WTC11 (cell line): ENCODE measurements at regions not wholly inside any gene's neighbourhood (a gene's known extent, or its start where the extent isn't known, plus 50 kb on each side); places are given as distances from the start of the nearest gene placed in this dataset.

Source experiments
- ATAC-seq: fragments of 200-7000 bp; cut with Tn5 transposase; 2 replicates; pipeline ENCODE4 v1.10.0; 2021; ENCODE audit warnings: mild to moderate bottlenecking, moderate library complexity
- CTCF ChIA-PET: fragments of 300-600 bp; sonication (Branson Sonifier 250); formaldehyde crosslinking; loops from one replicate; lab custom pipeline; 2021; ENCODE audit warnings: antibody characterized with exemption; lab: Charles Lee
- POLR2A ChIA-PET: fragments of 350-600 bp; sonication (Branson Sonifier 250); formaldehyde crosslinking; loops from one replicate; lab custom pipeline; 2021; ENCODE audit warnings: antibody characterized with exemption; lab: Charles Lee
- DNase-seq: peaks from one replicate; pipeline ENCODE4 v3.0.0; 2021; ENCODE audit warnings: low spot score
- H3K27ac Mint-ChIP-seq: 2 replicates; pipeline ENCODE4 v1.8.0; 2021; ENCODE audit warnings: mixed read lengths
- H3K27me3 Mint-ChIP-seq: 2 replicates; pipeline ENCODE4 v1.8.0; 2021; ENCODE audit warnings: low read depth, mild to moderate bottlenecking, moderate library complexity, mixed read lengths
- H3K36me3 Mint-ChIP-seq: 2 replicates; pipeline ENCODE4 v1.8.0; 2021; ENCODE audit warnings: mixed read lengths
- H3K4me1 Mint-ChIP-seq: 2 replicates; pipeline ENCODE4 v1.8.0; 2022; ENCODE audit warnings: mixed read lengths
- H3K4me3 Mint-ChIP-seq: 2 replicates; pipeline ENCODE4 v1.8.0; 2021; ENCODE audit warnings: mild to moderate bottlenecking, moderate library complexity, mixed read lengths
- H3K9me3 Mint-ChIP-seq: 2 replicates; pipeline ENCODE4 v1.8.0; 2021; ENCODE audit warnings: mixed read lengths
- CBFB ChIP-seq: sonication (generic); formaldehyde crosslinking; IDR thresholded peaks from 2 replicates; pipeline ENCODE4 v1.8.1; 2022; ENCODE audit warnings: mild to moderate bottlenecking, low read depth, missing genetic modification reagents
- CDX4 ChIP-seq: fragments of 250-450 bp; sonication (Bioruptor Pico); IDR thresholded peaks from 2 replicates; pipeline ENCODE4 v1.9.0; 2021; ENCODE audit warnings: moderate library complexity, mild to moderate bottlenecking, inconsistent platforms, borderline replicate concordance
- CREB1 ChIP-seq: sonication (generic); formaldehyde crosslinking; IDR thresholded peaks from 2 replicates; pipeline ENCODE4 v1.8.0; 2023; ENCODE audit warnings: mild to moderate bottlenecking, missing genetic modification reagents
- CTCF ChIP-seq: fragments of 200-600 bp; IDR thresholded peaks from 2 replicates; pipeline ENCODE4 v1.8.0; 2022; ENCODE audit warnings: antibody characterized with exemption
- EMX1 ChIP-seq: fragments of 250-450 bp; sonication (Bioruptor Pico); IDR thresholded peaks from 2 replicates; pipeline ENCODE4 v1.8.0; 2021; ENCODE audit warnings: mild to moderate bottlenecking
- ESRRA ChIP-seq: sonication (generic); formaldehyde crosslinking; IDR thresholded peaks from 2 replicates; pipeline ENCODE4 v1.8.1; 2022; ENCODE audit warnings: mild to moderate bottlenecking, missing genetic modification reagents, borderline replicate concordance
- FOXK1 ChIP-seq: sonication (generic); formaldehyde crosslinking; IDR thresholded peaks from 2 replicates; pipeline ENCODE4 v1.8.0; 2022; ENCODE audit warnings: mild to moderate bottlenecking, moderate library complexity, missing genetic modification reagents
- IRF2 ChIP-seq: sonication (generic); formaldehyde crosslinking; IDR thresholded peaks from 2 replicates; pipeline ENCODE4 v1.8.0; 2022; ENCODE audit warnings: low read depth, missing genetic modification reagents, borderline replicate concordance
- JUN ChIP-seq: sonication (generic); formaldehyde crosslinking; IDR thresholded peaks from 2 replicates; pipeline ENCODE4 v1.8.0; 2023; ENCODE audit warnings: mild to moderate bottlenecking, missing genetic modification reagents
- MXD4 ChIP-seq: fragments of 250-450 bp; sonication (Bioruptor Pico); IDR thresholded peaks from 2 replicates; pipeline ENCODE4 v1.8.0; 2021; ENCODE audit warnings: mild to moderate bottlenecking, moderate library complexity, borderline replicate concordance
- NFE2L1 ChIP-seq: sonication (generic); formaldehyde crosslinking; IDR thresholded peaks from 2 replicates; pipeline ENCODE4 v1.8.1; 2023; ENCODE audit warnings: missing genetic modification reagents
- NR2C2 ChIP-seq: sonication (generic); formaldehyde crosslinking; IDR thresholded peaks from 2 replicates; pipeline ENCODE4 v1.8.0; 2022; ENCODE audit warnings: mild to moderate bottlenecking, missing genetic modification reagents
- PREB ChIP-seq: sonication (generic); formaldehyde crosslinking; IDR thresholded peaks from 2 replicates; pipeline ENCODE4 v1.8.1; 2022; ENCODE audit warnings: mild to moderate bottlenecking, missing genetic modification reagents, moderate library complexity, borderline replicate concordance
- RELA ChIP-seq: sonication (generic); formaldehyde crosslinking; IDR thresholded peaks from 2 replicates; pipeline ENCODE4 v1.8.1; 2022; ENCODE audit warnings: missing genetic modification reagents, mild to moderate bottlenecking, borderline replicate concordance
- SMAD3 ChIP-seq: sonication (generic); formaldehyde crosslinking; IDR thresholded peaks from 2 replicates; pipeline ENCODE4 v1.8.0; 2022; ENCODE audit warnings: missing genetic modification reagents, mild to moderate bottlenecking, borderline replicate concordance
- USF2 ChIP-seq: sonication (generic); formaldehyde crosslinking; IDR thresholded peaks from 2 replicates; pipeline ENCODE4 v1.8.1; 2023; ENCODE audit warnings: mild to moderate bottlenecking, missing genetic modification reagents, moderate library complexity
- ZBTB43 ChIP-seq: sonication (generic); formaldehyde crosslinking; IDR thresholded peaks from 2 replicates; pipeline ENCODE4 v1.8.1; 2023; ENCODE audit warnings: mild to moderate bottlenecking, missing genetic modification reagents
- ZNF121 ChIP-seq: sonication (generic); formaldehyde crosslinking; IDR thresholded peaks from 2 replicates; pipeline ENCODE4 v1.8.0; 2023; ENCODE audit warnings: missing genetic modification reagents
- ZNF263 ChIP-seq: sonication (generic); formaldehyde crosslinking; IDR thresholded peaks from 2 replicates; pipeline ENCODE4 v1.8.1; 2022; ENCODE audit warnings: low read depth, mild to moderate bottlenecking, moderate library complexity, missing genetic modification reagents
- ZNF317 ChIP-seq: sonication (generic); formaldehyde crosslinking; IDR thresholded peaks from 2 replicates; pipeline ENCODE4 v1.8.1; 2023; ENCODE audit warnings: low read depth, mild to moderate bottlenecking, moderate library complexity, missing genetic modification reagents, borderline replicate concordance
- ZNF423 ChIP-seq: fragments of 250-450 bp; sonication (Bioruptor Pico); IDR thresholded peaks from 2 replicates; pipeline ENCODE4 v2.1.2; 2022; ENCODE audit warnings: mild to moderate bottlenecking, moderate library complexity

GRCh38 chr5:60546207-60546606 is 153.8 kb downstream of the DEPDC1B start:
- ChIA-PET POLR2A (no interaction called here), CTCF (no interaction called here)
- Mint-ChIP-seq H3K4me3 (no peak overlapping the region), H3K9me3 (no peaks in the 10 kb centered on the region), H3K27ac (no peak overlapping the region), H3K4me1 (peaks cover 11% of the 10 kb centered on the region), H3K27me3 (no peaks in the 10 kb centered on the region), H3K36me3 (no peaks in the 10 kb centered on the region)
- DNase-seq (no peak), ATAC-seq (no peak)
- TF ChIP-seq ZNF263 (CRISPR knock-in tag) (no peak), PREB (CRISPR knock-in tag) (no peak), ZNF121 (no peak), CREB1 (CRISPR knock-in tag) (no peak), IRF2 (CRISPR knock-in tag) (no peak), ZBTB43 (CRISPR knock-in tag) (no peak), ESRRA (CRISPR knock-in tag) (no peak)

GRCh38 chr5:60545551-60545950 is 154.4 kb downstream of the DEPDC1B start:
- Mint-ChIP-seq H3K4me3 (no peak overlapping the region), H3K9me3 (no peaks in the 10 kb centered on the region), H3K36me3 (no peaks in the 10 kb centered on the region), H3K27me3 (no peaks in the 10 kb centered on the region), H3K4me1 (peaks cover 18% of the 10 kb centered on the region)
- ATAC-seq = no peak
- CTCF ChIA-PET = no interaction called here
- POLR2A ChIA-PET = no interaction called here
- no peak for DNase-seq
- TF ChIP-seq ZNF317 (CRISPR knock-in tag) = no peak
- TF ChIP-seq CBFB (CRISPR knock-in tag) = no peak
- no peak for TF ChIP-seq ZNF423 (CRISPR knock-in tag)
- no peak for TF ChIP-seq NR2C2 (CRISPR knock-in tag)
- no peak for TF ChIP-seq CDX4 (CRISPR knock-in tag)
- TF ChIP-seq EMX1 = no peak
- TF ChIP-seq JUN (CRISPR knock-in tag) = no peak
- TF ChIP-seq CTCF = no peak
- no peak for TF ChIP-seq FOXK1 (CRISPR knock-in tag)
- no peak for TF ChIP-seq NFE2L1 (CRISPR knock-in tag)
- TF ChIP-seq MXD4 = no peak
- TF ChIP-seq, all 79 proteins: peak for 0
- H3K27ac Mint-ChIP-seq = no peak overlapping the region

- H3K36me3 Mint-ChIP-seq = no peaks in the 10 kb centered on the region
Measured at GRCh38 chr5:60544142-60544541, 155.8 kb downstream of the DEPDC1B start.

More at GRCh38 chr5:60544142-60544541, 155.8 kb downstream of the DEPDC1B start:
- TF ChIP-seq USF2 (CRISPR knock-in tag) = no peak
- no peak for TF ChIP-seq RELA
- TF ChIP-seq SMAD3 (CRISPR knock-in tag) = no peak
- no peak for TF ChIP-seq ZNF317 (CRISPR knock-in tag)
- TF ChIP-seq, all 79 proteins: peak for 0
- ATAC-seq (no peak), DNase-seq (no peak)
- no peaks in the 10 kb centered on the region for H3K9me3 Mint-ChIP-seq
- no peak overlapping the region for H3K27ac Mint-ChIP-seq
- peaks cover 24% of the 10 kb centered on the region for H3K4me1 Mint-ChIP-seq
- H3K27me3 Mint-ChIP-seq = no peaks in the 10 kb centered on the region
- CTCF ChIA-PET = no interaction called here
- H3K4me3 Mint-ChIP-seq = no peak overlapping the region
- POLR2A ChIA-PET = no interaction called here
